HepG2 (cell line): ENCODE measurements at regions not wholly inside any gene's neighbourhood (a gene's known extent, or its start where the extent isn't known, plus 50 kb on each side); places are given as distances from the start of the nearest gene placed in this dataset.

Experiments used
- ATAC-seq: fragments of 200-7000 bp; cut with Tn5 transposase; 3 replicates; pipeline ENCODE4 v1.9.1; 2020; ENCODE audit warnings: mild to moderate bottlenecking, moderate library complexity
- BruUV-seq: library from RNA; stranded (reverse); fragments of 400-500 nt; replicated peaks from 2 replicates; lab custom pipeline; 2021; lab: Mats Ljungman, UMichigan
- CTCF ChIA-PET: fragments of 300-600 bp; formaldehyde crosslinking; extraction: SDS; loops from one replicate; lab custom pipeline; 2021; ENCODE audit warnings: low total read pairs, inconsistent platforms, low intra/inter-chr PET ratio; lab: Yijun Ruan, JAX
- POLR2A ChIA-PET: fragments of 350-600 bp; sonication (Branson Sonifier 250); formaldehyde crosslinking; loops from one replicate; lab custom pipeline; 2020; ENCODE audit warnings: antibody characterized with exemption, inconsistent platforms; lab: Yijun Ruan, JAX
- DNase-seq: peaks from one replicate; pipeline ENCODE4 v3.0.0-alpha.2; 2015; ENCODE audit warnings: low spot score
- FAIRE-seq: peaks from 3 replicates; lab custom pipeline; 2011; peaks lifted over from hg19 to GRCh38; lab: Jason Lieb, UNC
- H2AFZ ChIP-seq: one replicate; pipeline ENCODE4 v1.6.1; 2011; ENCODE audit warnings: low read length, inconsistent platforms
- H3K27ac ChIP-seq: fragments of 300-600 bp; 3 replicates; pipeline ENCODE4 v1.8.0; 2011; ENCODE audit warnings: mixed run types, mild to moderate bottlenecking, mixed read lengths, low read length, inconsistent platforms; ENCODE audit not compliant: insufficient read depth; ENCODE audit errors: extremely low read length
- H3K27me3 ChIP-seq, 2 experiments: fragments of 200-600 bp in 1 of 2; 2 replicates in 1 of 2; 3 replicates in 1 of 2; pipeline versions ENCODE4 v1.6.0 to v1.8.0; 2011; ENCODE audit warnings: low read length in 2 of 2, mild to moderate bottlenecking in 2 of 2, moderate library complexity in 2 of 2, inconsistent platforms in 1 of 2; ENCODE audit not compliant: insufficient read depth in 2 of 2, control insufficient read depth in 1 of 2
- H3K36me3 ChIP-seq, 2 experiments: fragments of 200-600 bp in 1 of 2; replicated peaks in 1 of 2; 2 replicates in 1 of 2; 3 replicates in 1 of 2; pipeline versions ENCODE4 v1.5.1 to v1.8.0; 2011; ENCODE audit warnings: low read length in 2 of 2, inconsistent platforms in 1 of 2; ENCODE audit not compliant: insufficient read depth in 2 of 2, control insufficient read depth in 1 of 2
- H3K4me1 ChIP-seq: 2 replicates; pipeline ENCODE4 v1.5.1; 2012; ENCODE audit warnings: low read length, inconsistent platforms; ENCODE audit not compliant: insufficient read depth
- H3K4me2 ChIP-seq: 2 replicates; pipeline ENCODE4 v1.6.0; 2011; ENCODE audit warnings: low read depth, low read length, inconsistent platforms
- H3K4me3 ChIP-seq, 3 experiments: fragments of 200-600 bp in 1 of 3; sonication (generic), shearing (Covaris generic) in 1 of 3; replicated peaks in 1 of 3; 2 replicates each; pipeline ENCODE4 v1.5.1; 2011 to 2016; ENCODE audit warnings: low read length in 3 of 3, inconsistent platforms in 2 of 3, low read depth in 2 of 3, mild to moderate bottlenecking in 2 of 3, control low read depth in 1 of 3, mixed read lengths in 1 of 3; ENCODE audit not compliant: insufficient read depth in 1 of 3
- H3K79me2 ChIP-seq: one replicate; pipeline ENCODE4 v1.6.1; 2011; ENCODE audit warnings: low read length, inconsistent platforms; ENCODE audit not compliant: insufficient read depth
- H3K9ac ChIP-seq: 2 replicates; pipeline ENCODE4 v1.6.0; 2011; ENCODE audit warnings: mild to moderate bottlenecking, low read depth, low read length, inconsistent platforms; ENCODE audit not compliant: insufficient read depth
- H3K9me3 ChIP-seq: 2 replicates; pipeline ENCODE4 v1.5.1; 2012; ENCODE audit warnings: mild to moderate bottlenecking, low read length
- H4K20me1 ChIP-seq: 2 replicates; pipeline ENCODE4 v1.6.0; 2011; ENCODE audit warnings: inconsistent platforms, mild to moderate bottlenecking, low read length, moderate library complexity; ENCODE audit not compliant: insufficient read depth
- ATAD3A ChIP-seq: sonication (generic); formaldehyde crosslinking; IDR thresholded peaks from 2 replicates; pipeline ENCODE4 v1.4.0; 2020; ENCODE audit warnings: missing genetic modification reagents
- CCDC6 ChIP-seq: sonication (generic); formaldehyde crosslinking; IDR thresholded peaks from 2 replicates; pipeline ENCODE4 v1.8.1; 2022; ENCODE audit warnings: mild to moderate bottlenecking, missing genetic modification reagents, moderate library complexity
- CEBPZ ChIP-seq: IDR thresholded peaks from 2 replicates; pipeline ENCODE4 v1.6.1; 2012; ENCODE audit warnings: low read length, improper control_type of control experiment
- DNMT3B ChIP-seq: conservative IDR thresholded peaks from 2 replicates; pipeline ENCODE4 v1.6.1; 2016; ENCODE audit warnings: missing biosample characterization, control low read depth
- LBX2 ChIP-seq: sonication (generic); formaldehyde crosslinking; IDR thresholded peaks from 2 replicates; pipeline ENCODE4 v1.5.0; 2020; ENCODE audit warnings: missing genetic modification reagents, mild to moderate bottlenecking, borderline replicate concordance
- MLX ChIP-seq: IDR thresholded peaks from 2 replicates; pipeline ENCODE4 v1.6.1; 2016
- PAX8 ChIP-seq: sonication (generic); formaldehyde crosslinking; IDR thresholded peaks from 2 replicates; pipeline ENCODE4 v1.8.0; 2022; ENCODE audit warnings: mild to moderate bottlenecking, missing genetic modification reagents, borderline replicate concordance
- PAXIP1 ChIP-seq: sonication (generic); formaldehyde crosslinking; conservative IDR thresholded peaks from 2 replicates; pipeline ENCODE4 v1.4.0; 2020; ENCODE audit warnings: mild to moderate bottlenecking, missing genetic modification reagents, moderate library complexity
- TEF ChIP-seq: sonication (generic); formaldehyde crosslinking; IDR thresholded peaks from 2 replicates; pipeline ENCODE4 v1.5.0; 2020; ENCODE audit warnings: missing genetic modification reagents
- ZBTB10 ChIP-seq: sonication (generic); formaldehyde crosslinking; IDR thresholded peaks from 2 replicates; pipeline ENCODE4 v1.4.0; 2020; ENCODE audit warnings: missing genetic modification reagents, borderline replicate concordance
- ZBTB3 ChIP-seq: sonication (generic); formaldehyde crosslinking; IDR thresholded peaks from 2 replicates; pipeline ENCODE4 v1.4.0; 2020; ENCODE audit warnings: low read depth, mild to moderate bottlenecking, moderate library complexity, missing genetic modification reagents, borderline replicate concordance
- ZNF788 ChIP-seq: sonication (generic); formaldehyde crosslinking; IDR thresholded peaks from 2 replicates; pipeline ENCODE4 v1.5.0; 2020; ENCODE audit warnings: mild to moderate bottlenecking, missing genetic modification reagents, borderline replicate concordance
- WGBS: methylation state at CpG from one replicate; pipeline ENCODE4 v1.1.6; 2017; ENCODE audit warnings: low lambda C conversion rate; 5-methylcytosine and 5-hydroxymethylcytosine counted together
- in situ Hi-C: cut with HindIII; loops from 2 replicates; pipeline ENCODE4 v1.10.0; 2017; ENCODE audit warnings: low pct_unique_long_range_greater_than_20kb; ENCODE audit not compliant: extremely low pct_ligation_motif_present
- intact Hi-C: fragments of 100-400 bp; cut with micrococcal nuclease; formaldehyde crosslinking; loops from one replicate; pipeline ENCODE4 v1.10.0; 2022; ENCODE audit not compliant: unreplicated experiment

GRCh38 chrX:131402124-131402811 lies 113.2 kb upstream of the IGSF1 start:
- ATAC-seq, result peak; percentile 37; the same call in 1 of the 3 replicates
- Histone ChIP-seq H3K27ac (no peak overlapping the region), H3K36me3 (no peaks in the 10 kb centered on the region), H3K9ac (no peak overlapping the region), H3K4me2 (0 out of 2 replicates have a peak overlapping the region, but pooled peaks have one; percentile 7), H3K4me1 (peaks cover 12% of the 10 kb centered on the region; the same call in 1 of the 2 replicates), H2AFZ (no peak overlapping the region), H3K79me2 (no peaks in the 10 kb centered on the region), H4K20me1 (no peaks in the 10 kb centered on the region), H3K4me3 (no peak overlapping the region), H3K27me3 (no peaks in the 10 kb centered on the region), H3K9me3 (no peaks in the 10 kb centered on the region)
- in situ Hi-C loops (no loop called here), intact Hi-C loops (no loop called here)
- DNase-seq, result no peak
- BruUV-seq, result no TSS peak
- no peak for FAIRE-seq
- WGBS, result 2% methylated on average over 4 of the region's 5 CpGs
- POLR2A ChIA-PET, result no interaction called here
- CTCF ChIA-PET, result no interaction called here
- TF ChIP-seq PAX8 (CRISPR knock-in tag), result no peak
- no peak for TF ChIP-seq PAXIP1 (CRISPR knock-in tag)
- no peak for TF ChIP-seq ATAD3A (CRISPR knock-in tag)
- no peak for TF ChIP-seq TEF (CRISPR knock-in tag)
- no peak for TF ChIP-seq ZBTB3 (CRISPR knock-in tag)
- no peak for TF ChIP-seq DNMT3B (CRISPR knock-in tag)
- TF ChIP-seq MLX, result no peak
- TF ChIP-seq LBX2 (CRISPR knock-in tag), result no peak
- TF ChIP-seq CCDC6 (CRISPR knock-in tag), result no peak
- TF ChIP-seq ZBTB10 (CRISPR knock-in tag), result no peak
- TF ChIP-seq CEBPZ, result no peak
- no peak for TF ChIP-seq ZNF788 (CRISPR knock-in tag)
